Cardiac fibroblast (primary cell): ENCODE measurements at regions not wholly inside any gene's neighbourhood (a gene's known extent, or its start where the extent isn't known, plus 50 kb on each side); places are given as distances from the start of the nearest gene placed in this dataset.

Experiments
- DNase-seq, 2 donors: peaks; one replicate each; pipeline versions ENCODE4 v3.0.0 to v3.0.0-alpha.2; 2010; ENCODE audit warnings: low read depth in 2 of 2
- H3K4me3 ChIP-seq, 2 donors: replicated peaks in 1 of 2; 1 replicate in 1 of 2; 2 replicates in 1 of 2; pipeline ENCODE4 v1.5.1; 2011; ENCODE audit warnings: low read depth in 2 of 2, low read length in 2 of 2, mild to moderate bottlenecking in 2 of 2, moderate library complexity in 1 of 2
- CTCF ChIP-seq: IDR thresholded peaks from one replicate; pipeline ENCODE4 v1.5.1; 2011; ENCODE audit warnings: low read depth, mild to moderate bottlenecking, low read length, inconsistent platforms

GRCh38 chr16:86370062-86370461 is 140.3 kb upstream of the FOXF1 start:
- DNase-seq, result no peak
- no peak overlapping the region for H3K4me3 ChIP-seq
- no peak for TF ChIP-seq CTCF

- DNase-seq, result no peak
- TF ChIP-seq CTCF, result no peak
- H3K4me3 ChIP-seq, result no peak overlapping the region
Observed at GRCh38 chr16:86371083-86371803, 139.1 kb upstream of the FOXF1 start.

- DNase-seq, result no peak
- no peak overlapping the region for H3K4me3 ChIP-seq
- no peak for TF ChIP-seq CTCF
Observed at GRCh38 chr16:86372193-86372592, 138.1 kb upstream of the FOXF1 start.

GRCh38 chr16:86373276-86373901 is 136.9 kb upstream of the FOXF1 start:
- DNase-seq, result no peak
- TF ChIP-seq CTCF, result no peak
- H3K4me3 ChIP-seq, result no peak overlapping the region

GRCh38 chr16:86374603-86375130 is 135.7 kb upstream of the FOXF1 start:
- peak in 1 of 2 donors; percentile 12 for DNase-seq
- no peak for TF ChIP-seq CTCF
- no peak overlapping the region for H3K4me3 ChIP-seq

GRCh38 chr16:86375364-86375763 is 135.0 kb upstream of the FOXF1 start:
- TF ChIP-seq CTCF, result no peak
- no peak overlapping the region for H3K4me3 ChIP-seq
- peak; percentile 53 to 84 for DNase-seq

GRCh38 chr16:86375851-86376250 is 134.5 kb upstream of the FOXF1 start:
- no peak for DNase-seq

More at GRCh38 chr16:86375851-86376250, 134.5 kb upstream of the FOXF1 start:
- no peak overlapping the region for H3K4me3 ChIP-seq
- TF ChIP-seq CTCF, result no peak
